WTC11 (cell line): ENCODE measurements at regions not wholly inside any gene's neighbourhood (a gene's known extent, or its start where the extent isn't known, plus 50 kb on each side); places are given as distances from the start of the nearest gene placed in this dataset.

Experiments used
- CTCF ChIP-seq: fragments of 200-600 bp; IDR thresholded peaks from 2 replicates; pipeline ENCODE4 v1.8.0; 2022; ENCODE audit warnings: antibody characterized with exemption
- EMX1 ChIP-seq: fragments of 250-450 bp; sonication (Bioruptor Pico); IDR thresholded peaks from 2 replicates; pipeline ENCODE4 v1.8.0; 2021; ENCODE audit warnings: mild to moderate bottlenecking
- ETV6 ChIP-seq: sonication (generic); formaldehyde crosslinking; IDR thresholded peaks from 2 replicates; pipeline ENCODE4 v1.8.1; 2022; ENCODE audit warnings: mild to moderate bottlenecking, missing genetic modification reagents
- FOXP1 ChIP-seq: sonication (generic); formaldehyde crosslinking; IDR thresholded peaks from 2 replicates; pipeline ENCODE4 v1.8.0; 2022; ENCODE audit warnings: missing genetic modification reagents, mild to moderate bottlenecking, moderate library complexity, borderline replicate concordance
- KAT7 ChIP-seq: sonication (generic); formaldehyde crosslinking; IDR thresholded peaks from 2 replicates; pipeline ENCODE4 v1.8.1; 2023; ENCODE audit warnings: missing genetic modification reagents, mild to moderate bottlenecking, borderline replicate concordance
- SP1 ChIP-seq: sonication (generic); formaldehyde crosslinking; conservative IDR thresholded peaks from 2 replicates; pipeline ENCODE4 v1.8.1; 2022; ENCODE audit warnings: missing genetic modification reagents
- ZNF138 ChIP-seq: sonication (generic); formaldehyde crosslinking; conservative IDR thresholded peaks from 2 replicates; pipeline ENCODE4 v1.8.1; 2022; ENCODE audit warnings: mild to moderate bottlenecking, moderate library complexity, missing genetic modification reagents
- ZNF317 ChIP-seq: sonication (generic); formaldehyde crosslinking; IDR thresholded peaks from 2 replicates; pipeline ENCODE4 v1.8.1; 2023; ENCODE audit warnings: low read depth, mild to moderate bottlenecking, moderate library complexity, missing genetic modification reagents, borderline replicate concordance
- ZNF396 ChIP-seq: fragments of 250-450 bp; sonication (Bioruptor Pico); IDR thresholded peaks from 2 replicates; pipeline ENCODE4 v1.8.0; 2021; ENCODE audit warnings: mild to moderate bottlenecking, moderate library complexity, borderline replicate concordance
- TF ChIP-seq, protein P1 (sequence below): sonication (generic); formaldehyde crosslinking; IDR thresholded peaks from 2 replicates; pipeline ENCODE4 v1.8.0; 2022; ENCODE audit warnings: mild to moderate bottlenecking, missing genetic modification reagents
- TF ChIP-seq, protein P2 (sequence below): sonication (generic); formaldehyde crosslinking; IDR thresholded peaks from 2 replicates; pipeline ENCODE4 v1.8.0; 2022; ENCODE audit warnings: mild to moderate bottlenecking, missing genetic modification reagents

GRCh38 chr14:51806026-51807023 is 54.1 kb upstream of the GNG2 start:
- TF ChIP-seq, protein P1, sequence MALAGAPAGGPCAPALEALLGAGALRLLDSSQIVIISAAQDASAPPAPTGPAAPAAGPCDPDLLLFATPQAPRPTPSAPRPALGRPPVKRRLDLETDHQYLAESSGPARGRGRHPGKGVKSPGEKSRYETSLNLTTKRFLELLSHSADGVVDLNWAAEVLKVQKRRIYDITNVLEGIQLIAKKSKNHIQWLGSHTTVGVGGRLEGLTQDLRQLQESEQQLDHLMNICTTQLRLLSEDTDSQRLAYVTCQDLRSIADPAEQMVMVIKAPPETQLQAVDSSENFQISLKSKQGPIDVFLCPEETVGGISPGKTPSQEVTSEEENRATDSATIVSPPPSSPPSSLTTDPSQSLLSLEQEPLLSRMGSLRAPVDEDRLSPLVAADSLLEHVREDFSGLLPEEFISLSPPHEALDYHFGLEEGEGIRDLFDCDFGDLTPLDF (CRISPR knock-in tag): no peak
- TF ChIP-seq, protein P2, sequence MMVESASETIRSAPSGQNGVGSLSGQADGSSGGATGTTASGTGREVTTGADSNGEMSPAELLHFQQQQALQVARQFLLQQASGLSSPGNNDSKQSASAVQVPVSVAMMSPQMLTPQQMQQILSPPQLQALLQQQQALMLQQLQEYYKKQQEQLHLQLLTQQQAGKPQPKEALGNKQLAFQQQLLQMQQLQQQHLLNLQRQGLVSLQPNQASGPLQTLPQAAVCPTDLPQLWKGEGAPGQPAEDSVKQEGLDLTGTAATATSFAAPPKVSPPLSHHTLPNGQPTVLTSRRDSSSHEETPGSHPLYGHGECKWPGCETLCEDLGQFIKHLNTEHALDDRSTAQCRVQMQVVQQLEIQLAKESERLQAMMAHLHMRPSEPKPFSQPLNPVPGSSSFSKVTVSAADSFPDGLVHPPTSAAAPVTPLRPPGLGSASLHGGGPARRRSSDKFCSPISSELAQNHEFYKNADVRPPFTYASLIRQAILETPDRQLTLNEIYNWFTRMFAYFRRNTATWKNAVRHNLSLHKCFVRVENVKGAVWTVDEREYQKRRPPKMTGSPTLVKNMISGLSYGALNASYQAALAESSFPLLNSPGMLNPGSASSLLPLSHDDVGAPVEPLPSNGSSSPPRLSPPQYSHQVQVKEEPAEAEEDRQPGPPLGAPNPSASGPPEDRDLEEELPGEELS (CRISPR knock-in tag): no peak
- TF ChIP-seq CTCF (no peak), FOXP1 (no peak), ZNF396 (CRISPR knock-in tag) (no peak), EMX1 (CRISPR knock-in tag) (no peak), ZNF138 (CRISPR knock-in tag) (no peak), ETV6 (CRISPR knock-in tag) (no peak), SP1 (no peak), ZNF317 (CRISPR knock-in tag) (no peak), KAT7 (CRISPR knock-in tag) (no peak)
